GM19372 (cell line): ENCODE measurements at regions not wholly inside any gene's neighbourhood (a gene's known extent, or its start where the extent isn't known, plus 50 kb on each side); places are given as distances from the start of the nearest gene placed in this dataset.

Experiments used
- ATAC-seq: cut with Tn5 transposase; IDR thresholded peaks from one replicate; pipeline ENCODE4 v1.9.1; 2021; ENCODE audit warnings: mild to moderate bottlenecking, low read depth, moderate library complexity; ENCODE audit not compliant: unreplicated experiment

DNA sequence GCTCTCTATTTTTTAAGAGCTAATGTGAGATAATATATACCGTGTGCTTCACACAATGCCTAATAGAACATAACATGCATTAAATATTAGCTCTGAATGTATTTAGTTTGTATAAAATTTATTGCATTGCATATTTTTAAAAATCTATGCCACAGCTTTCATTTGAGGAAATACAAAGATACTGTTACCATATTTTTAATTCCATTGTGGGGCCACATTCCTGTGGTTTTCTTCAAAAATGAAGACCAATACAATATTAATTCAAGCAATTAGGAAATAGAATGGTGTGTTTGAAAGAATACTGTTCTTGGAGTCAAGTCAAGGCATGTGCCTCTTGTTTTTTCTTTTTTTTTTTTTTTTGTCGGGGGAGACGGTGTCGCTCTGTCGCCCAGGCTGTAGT is 95.4 kb upstream of the CADPS start:
- no peak for ATAC-seq

DNA sequence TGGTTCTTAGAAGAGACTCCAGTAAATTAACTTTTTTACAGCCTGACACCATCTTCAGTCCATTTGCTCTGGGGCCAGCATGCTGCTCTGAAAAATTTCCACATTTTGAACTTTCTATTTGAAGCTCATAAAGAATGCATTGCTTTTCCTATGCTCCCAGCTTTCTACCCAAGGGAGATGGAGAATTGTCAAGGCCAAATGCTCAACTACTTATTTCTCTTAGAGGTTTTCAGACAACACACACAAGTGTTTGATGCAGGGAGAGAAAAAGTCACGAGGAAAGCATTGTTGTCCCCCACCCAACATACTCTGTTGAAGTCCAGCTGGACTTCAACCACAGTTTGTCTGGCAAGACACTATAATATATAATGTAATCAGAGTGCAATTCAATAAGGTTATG is 100.3 kb upstream of the CADPS start:
- no peak for ATAC-seq

DNA sequence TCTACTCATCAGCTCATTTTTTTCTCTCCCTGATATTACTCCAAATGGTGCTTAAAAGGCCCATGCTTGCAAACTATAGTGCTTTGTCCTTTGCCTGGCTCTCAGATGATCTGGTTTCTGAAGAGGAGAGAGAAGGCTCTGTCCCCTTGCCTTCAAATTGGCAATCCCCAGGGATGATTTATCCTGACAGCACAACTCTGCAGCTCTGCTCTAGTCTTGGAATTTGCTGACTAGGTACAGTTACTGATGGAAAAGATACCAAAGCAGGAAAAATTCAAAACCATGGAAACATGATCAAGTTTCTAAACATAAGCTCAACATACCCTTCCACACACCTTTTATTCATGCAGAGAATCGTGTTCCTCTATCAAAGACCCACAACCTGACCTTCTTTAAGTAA is 106.7 kb upstream of the CADPS start:
- ATAC-seq, result no peak

DNA sequence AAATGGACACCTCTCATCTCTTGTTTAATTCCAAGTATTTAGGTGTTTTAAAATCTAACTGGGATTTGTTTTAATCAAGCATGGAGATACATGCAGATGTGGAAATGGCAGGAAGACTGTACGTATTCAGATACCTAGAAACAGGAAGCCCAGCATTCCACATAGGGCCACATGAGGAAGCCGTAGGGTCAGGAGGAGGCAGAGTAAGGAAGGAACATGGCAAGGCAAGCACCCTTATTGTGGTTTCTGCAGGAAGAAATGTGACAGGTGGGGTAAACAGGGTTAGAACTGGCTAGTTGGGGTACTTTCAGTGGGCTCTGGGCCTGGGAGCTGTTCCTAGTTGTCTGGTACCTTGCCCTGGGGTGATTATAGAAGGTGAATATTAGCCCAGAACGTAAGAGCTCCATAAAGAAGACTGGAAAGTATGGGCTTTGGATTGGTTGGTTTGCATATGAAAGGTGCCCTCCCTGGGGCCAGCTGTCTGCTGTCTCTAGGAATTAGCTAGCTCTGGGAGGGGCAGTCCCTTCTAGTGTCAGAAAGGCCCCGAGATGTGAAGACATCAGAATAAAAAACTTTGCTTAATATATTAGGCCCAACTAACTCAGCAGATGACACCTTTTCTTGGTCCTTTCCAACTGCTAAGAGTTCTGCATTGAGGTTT is 107.7 kb upstream of the CADPS start:
- ATAC-seq, result no peak

DNA sequence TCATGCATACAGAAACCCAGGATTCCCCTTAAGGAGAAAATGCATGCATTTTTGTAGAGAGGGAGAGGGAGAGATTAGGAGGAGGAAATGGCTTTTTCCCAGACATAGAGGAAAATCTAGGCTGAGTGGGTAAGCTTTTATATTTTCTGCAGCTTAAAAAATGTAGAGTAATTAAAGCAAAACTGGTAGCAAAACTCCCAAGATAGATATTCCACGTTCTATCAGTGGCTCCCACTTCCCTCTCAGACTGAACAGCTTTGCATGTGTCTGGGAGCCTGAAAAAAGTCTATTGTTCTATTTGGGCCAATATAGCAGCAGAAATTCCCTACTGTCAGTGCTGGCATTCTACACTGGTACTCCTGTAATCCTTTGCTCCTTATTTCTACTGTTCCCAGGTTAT is 110.8 kb upstream of the CADPS start:
- no peak for ATAC-seq

DNA sequence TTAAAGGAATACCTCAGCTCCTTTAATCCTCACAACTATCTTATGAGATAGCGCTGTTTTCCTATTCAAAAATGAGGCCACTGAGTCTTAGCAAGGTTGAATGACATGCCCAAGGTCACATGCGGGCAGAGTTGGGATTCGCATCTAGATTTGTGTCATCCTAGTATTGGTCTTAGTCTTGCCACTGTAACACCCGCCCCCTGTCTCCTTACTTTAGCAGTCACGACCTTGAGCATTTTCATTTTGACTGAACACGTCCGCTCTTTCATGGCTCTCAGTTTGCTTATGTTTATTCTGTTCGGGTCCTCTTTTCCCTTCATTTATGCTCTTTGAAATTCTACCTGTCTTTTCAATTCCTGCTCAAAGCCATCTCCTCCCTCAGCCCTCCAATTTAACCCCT is 112.5 kb upstream of the CADPS start:
- ATAC-seq, result no peak

DNA sequence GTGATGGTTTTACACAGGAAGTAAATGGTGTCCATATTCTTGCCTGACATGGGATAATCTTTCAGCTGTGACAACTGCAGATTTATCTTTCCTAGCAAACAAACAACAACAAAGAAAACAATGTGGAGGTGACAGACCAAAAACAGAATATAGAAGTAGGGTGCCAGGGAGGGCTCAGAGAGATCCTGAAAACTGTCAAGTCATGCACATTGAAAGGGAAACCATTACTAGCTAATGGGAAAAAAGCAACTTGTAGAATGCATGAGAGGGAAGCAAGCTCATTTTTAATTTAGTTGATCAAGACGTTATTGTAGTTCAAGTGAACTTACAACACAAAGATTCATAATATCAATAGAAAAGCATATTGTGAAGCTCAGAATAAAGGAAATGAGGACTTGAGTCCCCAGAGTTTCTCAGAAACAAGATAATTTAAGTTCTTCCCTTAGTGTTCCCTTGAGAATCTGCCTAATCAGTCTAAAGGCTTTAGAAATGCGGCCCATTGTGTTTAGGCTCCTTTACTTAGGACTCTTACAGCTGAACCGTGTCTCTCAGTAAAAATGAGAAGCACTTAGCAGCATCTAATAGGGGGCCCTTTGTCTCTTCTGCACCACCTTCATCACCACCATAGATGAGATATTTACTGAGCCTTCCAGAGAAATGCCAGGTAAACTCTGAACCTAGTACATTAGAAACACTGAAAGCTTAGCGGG is 115.6 kb upstream of the CADPS start:
- no peak for ATAC-seq

DNA sequence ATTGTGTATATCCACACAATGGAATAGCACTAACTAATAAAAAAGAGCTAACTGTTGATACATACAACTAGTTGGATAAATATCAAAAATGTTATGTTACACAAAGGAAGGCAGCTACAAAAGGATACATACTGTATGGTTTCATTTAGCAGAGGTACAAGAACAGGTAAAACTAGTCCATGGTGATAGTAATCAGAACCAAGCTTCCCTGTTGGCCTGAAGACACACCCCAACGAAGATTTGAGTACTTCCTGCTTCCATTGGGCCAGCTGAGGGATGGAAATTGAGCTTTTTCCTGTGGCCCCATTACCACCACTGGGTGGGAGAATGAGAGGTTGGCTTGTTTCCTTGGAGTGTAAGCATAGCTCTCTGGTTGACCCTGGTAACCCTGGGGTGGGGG is 117.3 kb upstream of the CADPS start:
- no peak for ATAC-seq

DNA sequence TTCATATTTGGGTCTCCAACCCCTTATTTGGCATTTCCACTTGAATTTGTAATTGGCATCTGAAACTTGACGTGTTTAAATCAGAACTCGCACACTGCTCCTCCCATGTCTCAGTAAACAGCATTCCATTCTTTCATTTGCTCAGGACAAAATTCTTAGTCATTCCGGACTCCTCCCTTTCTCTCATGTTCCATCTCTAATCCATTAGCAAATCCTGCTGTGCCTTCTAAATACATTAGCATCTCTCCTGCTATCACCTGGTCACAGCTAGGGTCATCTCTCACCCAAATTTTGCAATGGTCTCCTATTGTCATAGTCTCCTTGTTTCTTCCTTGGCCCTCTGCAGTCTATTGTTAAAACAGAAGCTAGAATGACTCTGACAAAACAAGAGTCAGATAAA is 119.9 kb upstream of the CADPS start:
- ATAC-seq, result no peak

DNA sequence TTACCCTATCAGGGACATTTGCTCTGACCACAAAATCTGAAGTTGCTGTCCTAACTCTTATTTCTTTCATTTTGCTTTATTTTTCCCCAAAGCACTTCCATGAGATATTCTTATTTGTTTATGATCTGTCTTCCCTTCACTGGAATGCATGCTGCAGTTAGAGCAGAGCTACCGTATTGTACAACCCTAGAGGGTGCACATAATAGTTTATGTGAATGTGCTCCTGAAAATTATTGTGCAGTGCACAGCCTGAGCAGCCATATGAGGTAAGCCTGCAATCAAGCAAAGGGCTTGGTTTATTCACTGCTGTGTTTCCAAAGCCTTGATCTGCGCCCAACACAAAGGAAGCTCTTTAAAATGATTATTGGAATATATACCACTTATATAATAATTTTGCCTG is 120.3 kb upstream of the CADPS start:
- no peak for ATAC-seq

DNA sequence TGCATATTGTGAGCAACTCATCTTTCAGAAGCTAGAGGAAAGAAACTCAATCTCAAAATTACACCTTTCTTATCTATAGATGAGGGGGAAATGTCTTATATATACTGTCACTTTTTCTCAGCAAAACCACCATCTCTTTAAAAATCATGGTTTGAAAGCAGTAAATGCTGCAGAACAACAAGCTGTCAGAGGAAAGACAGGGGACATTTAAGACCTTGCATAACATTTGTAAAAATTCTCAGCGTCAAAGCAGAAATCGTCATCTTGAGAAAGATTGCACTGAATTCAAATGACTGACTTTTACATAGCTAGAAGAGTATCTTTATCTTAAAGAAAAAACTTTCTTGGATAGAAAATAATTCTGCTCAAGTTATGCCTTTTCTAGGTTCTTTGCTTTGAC is 122.2 kb upstream of the CADPS start:
- ATAC-seq, result no peak

DNA sequence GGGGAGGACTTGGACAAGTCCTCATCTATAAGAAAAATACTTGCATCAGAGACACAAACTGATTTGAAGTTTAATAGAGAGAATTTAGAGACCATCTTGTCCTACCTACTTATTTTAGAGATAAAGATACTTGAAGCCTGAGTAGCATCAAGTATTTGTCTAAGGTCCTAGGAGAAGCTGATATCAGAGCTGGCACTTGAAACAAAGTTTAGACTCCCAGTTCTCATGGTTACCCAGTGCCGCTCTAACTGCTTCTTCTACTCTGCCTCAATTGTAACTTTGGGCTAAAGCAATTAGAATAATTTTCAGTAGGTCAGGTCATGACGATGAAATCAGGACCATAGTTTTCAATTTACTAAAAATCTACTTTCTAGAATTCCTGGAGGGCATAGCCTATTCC is 123.9 kb upstream of the CADPS start:
- no peak for ATAC-seq

DNA sequence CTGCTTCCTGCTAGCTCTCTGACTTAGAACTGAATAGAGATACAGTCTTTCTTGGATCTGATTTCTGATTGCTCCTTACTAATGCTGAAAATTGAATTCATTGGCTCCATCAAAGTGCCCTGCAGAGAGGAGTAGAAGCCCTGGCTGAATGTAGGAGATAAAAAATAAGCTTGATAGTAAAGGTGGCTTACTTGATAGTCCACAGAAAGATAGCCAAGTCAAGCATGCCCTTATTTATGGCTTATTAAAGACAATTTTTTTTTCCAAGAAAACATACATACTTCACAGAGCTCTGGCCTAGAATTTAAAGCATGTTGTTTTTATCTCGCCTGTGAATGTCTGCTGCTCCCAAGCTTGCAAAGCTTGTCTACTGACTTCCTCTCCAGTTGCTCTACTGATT is 124.6 kb upstream of the CADPS start:
- ATAC-seq, result no peak

DNA sequence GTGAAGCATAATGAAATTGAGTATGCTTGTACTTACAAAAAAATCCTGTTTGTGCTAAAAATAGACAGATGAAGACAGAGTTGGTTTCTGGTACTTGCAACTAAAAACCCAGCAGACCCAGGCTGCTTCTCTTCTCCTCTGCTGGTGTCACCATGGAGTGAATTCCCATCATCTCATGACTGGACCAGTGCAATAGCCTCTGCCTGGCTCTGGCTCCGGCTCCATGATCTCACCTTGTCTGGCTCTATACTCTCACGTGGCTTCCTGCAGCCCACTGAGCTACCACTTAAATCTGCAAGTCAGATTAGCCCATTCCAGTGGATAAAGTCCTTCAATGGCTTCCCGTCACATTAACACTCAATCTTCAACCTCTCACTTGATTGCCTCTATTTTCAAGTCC is 129.2 kb upstream of the CADPS start:
- no peak for ATAC-seq

DNA sequence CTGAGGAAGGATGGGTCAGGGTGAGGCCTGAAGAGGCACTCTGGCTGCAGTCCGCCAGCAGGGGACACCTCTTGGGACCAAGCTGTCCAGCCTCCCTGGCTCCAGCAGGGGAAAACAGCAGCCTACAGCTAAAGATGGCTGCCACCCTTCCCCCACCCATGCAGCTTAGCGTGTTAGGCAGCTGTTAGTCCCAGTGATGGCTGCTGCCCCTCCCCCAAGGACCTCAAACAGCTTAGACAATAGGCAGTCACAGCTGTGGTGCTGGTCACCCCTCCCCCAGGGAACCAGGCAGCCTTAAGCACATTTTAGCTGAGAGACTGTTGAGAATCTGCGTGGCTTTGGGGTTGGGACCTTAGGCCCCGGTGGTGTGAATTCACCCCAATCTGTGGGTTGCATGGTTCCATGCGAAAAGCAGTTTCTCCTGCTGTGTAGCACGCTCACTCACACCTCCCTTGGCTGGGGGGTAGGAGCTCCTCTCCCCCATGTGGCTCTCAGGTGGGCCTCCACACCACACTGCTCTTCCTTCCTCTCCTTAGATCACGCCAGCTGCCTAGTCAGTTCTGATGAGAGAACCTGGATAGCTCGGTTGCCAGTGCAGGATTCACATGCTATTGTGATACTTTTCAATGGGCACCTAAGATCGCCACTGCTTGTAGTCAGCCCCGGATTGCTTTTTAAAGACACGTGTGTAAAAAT is 140.5 kb upstream of the CADPS start:
- no peak for ATAC-seq

DNA sequence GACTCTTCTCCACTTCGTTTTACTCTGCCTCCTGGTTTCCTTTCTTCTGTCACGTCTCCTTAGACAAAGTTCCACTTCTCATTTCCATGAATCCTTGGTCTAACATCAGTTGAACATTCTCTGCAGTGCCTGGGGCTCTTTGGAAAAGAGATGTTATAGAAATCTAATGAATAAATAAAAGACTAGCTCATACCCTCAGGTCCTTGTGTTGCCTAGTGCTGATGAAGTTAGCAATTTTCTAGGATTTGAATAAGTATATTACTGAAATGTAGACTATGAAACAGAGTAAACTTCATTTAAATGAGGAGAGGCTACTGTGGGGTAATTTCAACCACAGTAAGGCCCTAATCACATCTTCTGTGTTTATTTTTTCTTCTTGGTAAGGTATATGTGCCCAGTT is 146.9 kb upstream of the CADPS start:
- no peak for ATAC-seq

DNA sequence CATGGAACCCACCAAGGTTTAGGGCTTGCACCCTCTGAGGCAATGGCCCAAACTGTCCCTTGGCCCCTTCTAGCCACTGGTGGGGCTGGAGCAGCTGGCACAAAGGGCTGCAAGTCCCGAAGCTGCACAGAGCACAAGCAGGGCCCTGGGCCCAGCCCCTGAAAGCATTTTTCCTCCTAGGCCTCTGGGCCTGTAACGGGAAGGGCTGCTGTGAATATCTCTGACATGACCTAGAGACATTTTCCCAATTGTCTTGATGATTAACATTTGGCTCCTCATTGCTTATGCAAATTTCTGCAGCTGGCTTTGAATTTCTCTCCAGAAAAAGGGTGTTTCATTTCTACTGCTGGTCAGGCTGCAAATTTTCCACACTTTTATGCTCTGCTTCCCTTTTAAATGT is 151.5 kb upstream of the CADPS start:
- ATAC-seq, result no peak

DNA sequence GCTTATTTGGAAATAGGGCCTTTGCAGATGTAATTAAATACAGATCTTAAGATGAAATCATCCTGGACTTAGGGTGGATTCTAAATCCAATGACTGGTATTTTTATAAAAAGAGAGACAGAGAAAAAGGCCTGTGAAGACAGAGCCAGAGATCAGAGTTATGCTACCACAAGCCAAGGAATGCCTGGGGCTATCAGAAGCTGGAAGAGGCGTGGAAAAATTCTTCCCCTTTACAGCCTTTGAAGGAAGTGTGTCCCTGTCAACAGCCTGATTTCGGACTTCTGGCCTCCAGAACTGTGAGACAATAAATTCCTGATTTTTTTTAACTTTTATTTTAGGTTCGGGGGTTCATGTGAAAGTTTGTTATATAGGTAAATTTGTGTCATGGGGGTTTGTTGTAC is 154.1 kb upstream of the CADPS start:
- no peak for ATAC-seq

DNA sequence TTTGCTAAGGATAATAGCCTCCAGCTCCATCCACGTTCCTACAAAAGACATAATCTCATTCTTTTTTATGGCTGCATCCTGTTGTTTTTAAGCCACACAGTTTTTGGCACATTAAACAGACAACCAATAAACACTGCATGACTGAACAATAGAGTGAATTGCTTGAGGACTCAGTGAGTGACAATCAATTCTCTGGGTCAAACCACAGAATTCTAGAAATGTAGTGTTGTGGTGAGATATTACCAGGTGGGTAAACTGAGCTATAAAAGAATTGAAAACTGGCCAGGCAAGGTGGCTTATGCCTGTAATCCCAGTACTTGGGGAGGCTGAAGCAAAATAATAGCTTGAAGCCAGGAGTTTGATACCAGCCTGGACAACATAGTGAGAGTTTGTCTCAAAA is 154.7 kb upstream of the CADPS start:
- no peak for ATAC-seq

DNA sequence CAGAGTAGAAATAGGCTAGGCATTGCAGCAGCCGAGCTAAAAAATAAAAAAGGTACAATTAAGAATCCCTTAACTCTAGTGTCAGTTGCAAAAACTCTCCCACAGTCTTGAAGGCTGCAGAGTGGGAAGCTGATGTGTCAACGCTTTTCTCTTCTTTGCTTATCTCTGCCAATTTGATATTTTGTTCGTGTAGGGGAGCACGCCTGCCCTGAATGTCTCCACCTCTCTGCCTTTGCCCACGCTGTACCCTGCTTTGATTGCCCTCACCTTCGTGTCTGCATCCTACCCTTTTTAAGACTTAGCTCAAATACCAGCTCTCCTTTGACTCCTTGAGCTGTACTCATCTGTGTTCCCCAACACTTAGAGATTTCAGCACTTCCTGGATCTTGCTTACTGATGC is 155.4 kb upstream of the CADPS start:
- ATAC-seq, result no peak

DNA sequence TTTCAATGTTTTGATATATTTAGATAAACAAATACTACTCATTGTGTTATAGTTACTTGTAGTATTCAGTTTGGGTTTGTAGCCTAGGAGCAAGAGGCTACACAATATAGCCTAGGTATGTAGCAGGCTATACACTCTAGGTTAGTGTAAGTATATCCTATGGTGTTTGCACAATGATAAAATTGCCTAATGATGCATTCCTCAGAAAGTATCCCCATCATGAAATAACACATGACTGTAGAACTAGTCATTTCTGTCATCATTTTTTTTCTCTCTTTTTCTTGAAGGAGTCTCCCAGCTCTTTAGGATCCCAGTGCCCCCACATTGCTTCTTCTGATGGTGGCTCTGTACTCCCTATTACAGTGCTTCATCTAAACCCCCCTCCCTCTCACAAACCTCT is 157.7 kb upstream of the CADPS start:
- no peak for ATAC-seq

DNA sequence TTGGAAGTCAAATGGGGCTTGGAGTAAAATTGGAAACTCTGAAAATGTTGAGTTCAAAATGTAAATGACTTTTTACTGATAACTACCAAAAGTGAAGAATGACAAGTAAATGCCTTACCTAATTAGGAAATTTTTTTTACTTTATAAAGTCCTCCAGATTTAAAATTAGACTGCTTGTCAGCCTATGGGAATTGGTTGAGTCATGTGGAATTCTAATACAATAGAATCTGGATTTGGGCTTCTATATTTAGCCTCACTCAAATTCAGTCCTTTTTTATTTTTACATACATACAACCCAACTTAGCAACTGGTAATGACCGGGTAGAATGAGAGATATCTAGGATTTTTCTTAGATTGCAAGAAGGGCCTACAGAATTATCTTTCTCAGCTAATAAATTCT is 158.9 kb upstream of the CADPS start:
- no peak for ATAC-seq
